ENCODE measurements at regions not wholly inside any gene's neighbourhood (a gene's known extent, or its start where the extent isn't known, plus 50 kb on each side); places are given as distances from the start of the nearest gene placed in this dataset.

- TF ChIP-seq CTCF (IDR thresholded peaks at IDR 0.05) (no peak), POLR2A (IDR thresholded peaks at IDR 0.05) (no peak)
Observed at GRCh38 chr5:172575816-172576545, 65.1 kb upstream of the NEURL1B start.
